ENCODE measurements at regions not wholly inside any gene's neighbourhood (a gene's known extent, or its start where the extent isn't known, plus 50 kb on each side); places are given as distances from the start of the nearest gene placed in this dataset.

DNA sequence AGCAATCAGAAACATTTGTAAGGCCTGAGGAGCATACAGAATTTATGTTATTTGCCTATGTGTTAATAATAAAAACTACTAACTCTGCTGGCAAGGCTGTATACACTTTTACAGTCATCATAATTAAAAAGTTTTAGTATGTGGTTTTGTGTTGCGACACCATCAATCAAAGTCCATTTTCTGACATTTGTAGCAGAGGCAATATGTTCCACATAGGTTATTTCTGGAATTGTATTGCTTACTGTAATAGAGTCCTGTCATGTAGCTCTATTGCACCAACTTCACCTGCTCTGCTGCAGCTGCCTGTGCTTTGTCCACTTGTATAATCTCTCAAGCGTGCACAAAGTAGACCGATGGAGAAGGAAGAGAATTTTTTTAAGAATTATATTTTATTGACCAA, 501.8 kb downstream of the HACE1 start:
- TF ChIP-seq CTCF (IDR thresholded peaks at IDR 0.05) = no peak
- no peak for TF ChIP-seq POLR2AphosphoS5 (IDR thresholded peaks at IDR 0.05)
- no peak for TF ChIP-seq POLR2A (IDR thresholded peaks at IDR 0.05)
- TF ChIP-seq EP300 (IDR thresholded peaks at IDR 0.05) = no peak
- Histone ChIP-seq H3K36me3 (no peaks in the 10 kb centered on the region), H3K9me3 (peaks cover 0 to 6% (median 0%) of the 10 kb centered on the region in 4 donors), H3K27ac (no peak overlapping the region), H3K4me1 (no peaks in the 10 kb centered on the region), H3K27me3 (no peaks in the 10 kb centered on the region), H3K4me3 (no peak overlapping the region)
- WGBS, 5 donors = 86 to 97% (median 94%) methylated on average over 3 of the region's 3 CpGs
- intact Hi-C loops (cut with DNase I; ENCODE audit: low total_unique reads) = no loop called here
- DNase-seq = no peak

DNA sequence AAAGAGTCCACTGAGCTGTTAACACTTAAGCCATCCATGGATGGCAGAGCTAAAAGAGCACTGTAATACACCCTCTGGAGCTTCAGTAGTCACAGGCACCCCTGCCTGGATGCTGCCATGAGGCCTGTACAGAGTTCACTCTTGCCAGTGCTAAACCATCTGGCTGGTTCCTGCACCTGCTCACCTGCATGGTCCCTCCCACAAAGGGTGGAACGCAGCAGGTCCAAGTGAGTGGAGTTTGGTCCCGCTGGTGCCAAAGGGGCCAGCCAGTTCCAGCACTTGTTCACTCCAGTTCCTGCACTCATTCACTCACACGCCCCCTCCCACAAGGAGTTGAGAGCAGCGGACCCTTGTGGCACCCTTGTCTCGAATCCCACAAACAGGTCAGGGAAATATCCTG, 503.5 kb downstream of the HACE1 start:
- 85 to 93% (median 87%) methylated on average over 5 of the region's 5 CpGs for WGBS, 5 donors
- intact Hi-C loops (cut with DNase I; ENCODE audit: low total_unique reads) = no loop called here
- TF ChIP-seq POLR2AphosphoS5 (IDR thresholded peaks at IDR 0.05) = no peak
- no peak for TF ChIP-seq EP300 (IDR thresholded peaks at IDR 0.05)
- TF ChIP-seq CTCF (IDR thresholded peaks at IDR 0.05) = no peak
- TF ChIP-seq POLR2A (IDR thresholded peaks at IDR 0.05) = no peak
- Histone ChIP-seq H3K36me3 (no peaks in the 10 kb centered on the region), H3K27me3 (no peaks in the 10 kb centered on the region), H3K4me1 (no peaks in the 10 kb centered on the region), H3K4me3 (no peak overlapping the region), H3K9me3 (peaks cover 0 to 6% (median 0%) of the 10 kb centered on the region in 4 donors), H3K27ac (no peak overlapping the region)
- no peak for DNase-seq

DNA sequence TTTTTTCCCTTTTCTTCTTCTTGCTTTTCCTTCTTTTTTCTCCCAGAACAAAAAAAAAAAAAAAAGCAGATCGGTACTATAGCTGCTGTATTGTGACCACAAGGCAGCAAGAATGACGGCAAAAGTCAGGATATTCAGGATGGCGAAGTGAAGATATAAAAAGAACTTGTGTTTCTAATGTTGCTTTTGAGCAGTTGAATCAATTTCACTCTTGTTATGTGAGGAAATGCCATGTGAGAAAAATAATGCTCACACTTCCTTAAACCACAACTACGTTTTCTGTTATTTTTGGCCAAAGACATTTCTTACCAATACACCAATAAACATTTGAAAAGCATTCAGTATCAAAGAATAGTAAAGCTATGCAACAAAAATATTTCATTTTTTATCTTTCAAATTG, 510.5 kb downstream of the HACE1 start:
- 67 to 86% (median 74%) methylated on average over 4 of the region's 4 CpGs for WGBS, 5 donors
- no peak for DNase-seq
- no peak overlapping the region for H3K4me3 ChIP-seq
- no peaks in the 10 kb centered on the region for H3K27me3 ChIP-seq
- no peak overlapping the region for H3K27ac ChIP-seq
- no peaks in the 10 kb centered on the region for H3K4me1 ChIP-seq
- H3K9me3 ChIP-seq = peaks cover 0 to 17% (median 6%) of the 10 kb centered on the region in 4 donors
- TF ChIP-seq POLR2A (IDR thresholded peaks at IDR 0.05) (no peak), CTCF (IDR thresholded peaks at IDR 0.05) (no peak), EP300 (IDR thresholded peaks at IDR 0.05) (no peak), POLR2AphosphoS5 (IDR thresholded peaks at IDR 0.05) (no peak)
- intact Hi-C loops (cut with DNase I; ENCODE audit: low total_unique reads) = no loop called here
- no peaks in the 10 kb centered on the region for H3K36me3 ChIP-seq

DNA sequence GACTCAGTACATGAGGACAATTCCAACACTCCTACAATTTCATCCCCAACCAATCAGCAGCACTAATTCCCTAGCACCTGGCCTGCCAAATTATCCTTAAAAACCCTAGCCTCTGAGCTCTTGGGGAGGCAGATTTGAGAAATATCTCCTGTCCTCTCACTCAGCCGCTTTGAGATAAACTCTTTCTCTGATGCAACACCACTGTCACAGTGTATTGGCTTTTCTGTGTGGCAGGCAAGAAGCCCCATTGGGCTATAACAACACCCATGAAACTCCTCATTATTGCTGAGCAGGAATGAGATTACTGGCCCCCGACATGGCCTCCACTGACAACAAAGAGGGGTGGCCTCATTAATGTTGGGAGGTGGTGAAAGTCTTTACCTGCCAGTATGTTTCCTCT, 515.5 kb downstream of the HACE1 start:
- no peak for TF ChIP-seq POLR2AphosphoS5 (IDR thresholded peaks at IDR 0.05)
- no peak for TF ChIP-seq CTCF (IDR thresholded peaks at IDR 0.05)
- TF ChIP-seq EP300 (IDR thresholded peaks at IDR 0.05) = no peak
- WGBS, 5 donors = 75 to 91% (median 85%) methylated on average over 2 of the region's 2 CpGs
- Histone ChIP-seq H3K4me3 (no peak overlapping the region), H3K27ac (no peak overlapping the region), H3K36me3 (no peaks in the 10 kb centered on the region), H3K9me3 (peaks cover 0 to 25% (median 14%) of the 10 kb centered on the region in 4 donors), H3K4me1 (no peaks in the 10 kb centered on the region), H3K27me3 (no peaks in the 10 kb centered on the region)
- no peak for DNase-seq
- intact Hi-C loops (cut with DNase I; ENCODE audit: low total_unique reads) = no loop called here
